Thoracic aorta (tissue), 2 donors: ENCODE measurements at regions not wholly inside any gene's neighbourhood (a gene's known extent, or its start where the extent isn't known, plus 50 kb on each side); places are given as distances from the start of the nearest gene placed in this dataset.

Source experiments
- ATAC-seq: fragments of 150-250 bp; one replicate; pipeline ENCODE4 v1.8.0; 2017; ENCODE audit warnings: low read depth; ENCODE audit not compliant: insufficient number of reproducible peaks, low FRiP score
- DNase-seq: peaks from one replicate; pipeline ENCODE4 v3.0.0-alpha.2; 2020; ENCODE audit warnings: low spot score
- H3K27ac ChIP-seq, 2 donors: fragments of 200-600 bp; sonication (generic); 1 replicate in 1 of 2; 2 replicates in 1 of 2; pipeline ENCODE4 v1.5.1; 2016; ENCODE audit warnings: mild to moderate bottlenecking in 2 of 2, moderate library complexity in 2 of 2
- H3K27me3 ChIP-seq: fragments of 200-600 bp; sonication (generic); replicated peaks from 2 replicates; pipeline ENCODE4 v1.6.0; 2016; ENCODE audit warnings: mild to moderate bottlenecking; ENCODE audit not compliant: insufficient read depth
- H3K36me3 ChIP-seq: fragments of 200-600 bp; sonication (generic); one replicate; pipeline ENCODE4 v1.5.1; 2016
- H3K4me1 ChIP-seq, 2 donors: fragments of 200-600 bp; sonication (generic); 1 replicate in 1 of 2; 2 replicates in 1 of 2; pipeline versions ENCODE4 v1.5.1 to v1.6.0; 2016; ENCODE audit warnings: low read depth in 2 of 2, mild to moderate bottlenecking in 1 of 2; ENCODE audit not compliant: control insufficient read depth in 1 of 2
- H3K4me3 ChIP-seq: fragments of 200-600 bp; sonication (generic); 2 replicates; pipeline ENCODE4 v1.5.1; 2016; ENCODE audit warnings: mild to moderate bottlenecking
- H3K9me3 ChIP-seq: fragments of 200-600 bp; sonication (generic); 2 replicates; pipeline ENCODE4 v1.5.1; 2016
- CTCF ChIP-seq: fragments of 200-600 bp; sonication (generic); IDR thresholded peaks from one replicate; pipeline ENCODE4 v1.5.1; 2019; ENCODE audit warnings: antibody characterized with exemption

GRCh38 chr12:38384816-38385378 lies 68.3 kb downstream of the ALG10B start:
- ATAC-seq (no peak), DNase-seq (no peak)
- H3K27ac ChIP-seq, result no peak overlapping the region
- no peak for TF ChIP-seq CTCF
- H3K9me3 ChIP-seq, result no peaks in the 10 kb centered on the region
- no peaks in the 10 kb centered on the region for H3K36me3 ChIP-seq
- no peaks in the 10 kb centered on the region for H3K27me3 ChIP-seq
- H3K4me3 ChIP-seq, result no peak overlapping the region
- no peaks in the 10 kb centered on the region for H3K4me1 ChIP-seq

DNA sequence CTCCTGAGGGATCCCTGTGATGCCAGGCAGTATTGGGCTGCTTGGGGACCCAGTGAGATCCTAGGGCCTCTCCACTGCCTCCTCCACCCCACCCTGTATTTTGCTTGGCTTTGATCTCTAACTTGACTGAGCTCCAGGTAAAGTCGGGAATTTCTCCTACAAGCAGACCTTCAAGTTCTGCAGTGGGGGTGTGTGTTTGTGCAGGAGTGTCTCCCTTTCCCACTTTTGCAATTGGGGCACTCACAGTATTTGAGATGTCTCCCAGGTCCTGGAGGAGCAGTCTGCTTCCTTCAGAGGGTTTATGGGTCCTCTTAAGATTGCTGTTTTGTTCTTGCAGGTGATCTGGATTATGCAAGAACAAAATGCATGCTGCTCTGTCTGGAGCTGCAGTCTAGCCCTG lies 68.9 kb downstream of the ALG10B start:
- Histone ChIP-seq H3K9me3 (no peaks in the 10 kb centered on the region), H3K4me3 (no peak overlapping the region), H3K36me3 (no peaks in the 10 kb centered on the region), H3K27me3 (no peaks in the 10 kb centered on the region), H3K27ac (no peak overlapping the region), H3K4me1 (no peaks in the 10 kb centered on the region)
- ATAC-seq, result no peak
- TF ChIP-seq CTCF, result no peak
- no peak for DNase-seq

GRCh38 chr12:38386205-38386985 lies 69.8 kb downstream of the ALG10B start:
- no peaks in the 10 kb centered on the region for H3K27me3 ChIP-seq
- no peaks in the 10 kb centered on the region for H3K9me3 ChIP-seq
- no peaks in the 10 kb centered on the region for H3K4me1 ChIP-seq
- H3K27ac ChIP-seq, result no peak overlapping the region
- ATAC-seq, result no peak
- peak overlapping the region; percentile 16 for H3K4me3 ChIP-seq
- DNase-seq, result no peak
- no peaks in the 10 kb centered on the region for H3K36me3 ChIP-seq
- no peak for TF ChIP-seq CTCF

- DNase-seq, result no peak
- Histone ChIP-seq H3K4me1 (no peaks in the 10 kb centered on the region), H3K4me3 (no peak overlapping the region), H3K36me3 (no peaks in the 10 kb centered on the region), H3K9me3 (no peaks in the 10 kb centered on the region), H3K27ac (no peak overlapping the region), H3K27me3 (no peaks in the 10 kb centered on the region)
- no peak for TF ChIP-seq CTCF
- no peak for ATAC-seq
These were observed 73.0 kb downstream of the ALG10B start for GRCh38 chr12:38389614-38390013.

- H3K9me3 ChIP-seq, result no peaks in the 10 kb centered on the region
- TF ChIP-seq CTCF, result no peak
- DNase-seq (no peak), ATAC-seq (no peak)
- H3K27me3 ChIP-seq, result no peaks in the 10 kb centered on the region
- H3K36me3 ChIP-seq, result no peaks in the 10 kb centered on the region
- H3K4me3 ChIP-seq, result no peak overlapping the region
- no peak overlapping the region for H3K27ac ChIP-seq
- no peaks in the 10 kb centered on the region for H3K4me1 ChIP-seq
These were observed 74.4 kb downstream of the ALG10B start for GRCh38 chr12:38391007-38391406.
